Cardiac septum (tissue), 1 donor: ENCODE measurements at regions not wholly inside any gene's neighbourhood (a gene's known extent, or its start where the extent isn't known, plus 50 kb on each side); places are given as distances from the start of the nearest gene placed in this dataset.
"Not testable (repeated sequence)": the region's sequence is repeated elsewhere in the genome, so short reads cannot be mapped to it uniquely, and the experiment has no call there.

ENCODE experiments used
- DNase-seq: peaks from one replicate; pipeline ENCODE4 v3.0.0-alpha.2; 2020; ENCODE audit warnings: low spot score
- intact Hi-C: fragments of 100-400 bp; cut with DNase I; formaldehyde crosslinking; loops from one replicate; pipeline ENCODE4 v1.14.0; 2022
- donor health status: DM: no; HTN: no; CAD: no.

DNA sequence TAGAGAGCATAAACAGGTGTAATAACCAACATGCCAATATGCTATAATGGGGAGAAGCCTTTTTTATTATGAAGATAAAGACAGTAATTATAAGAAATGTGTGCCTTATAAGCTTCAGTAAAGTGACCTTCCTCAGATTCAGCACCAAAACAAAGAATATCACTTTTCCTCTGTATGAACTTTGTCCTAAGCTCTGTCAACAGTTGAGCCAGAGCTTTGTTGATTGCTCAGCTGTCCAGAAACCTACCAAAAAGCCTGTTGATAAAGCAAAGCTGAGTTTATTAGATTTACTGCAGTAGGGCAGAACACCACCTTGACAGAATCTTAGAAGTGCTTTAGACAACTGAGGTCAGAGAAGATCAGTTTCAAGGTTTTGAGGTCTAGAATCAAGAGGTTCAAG is 635.3 kb downstream of the EDEM1 start:
- intact Hi-C loops = no loop called here
- no peak for DNase-seq

GRCh38 chr3:5826467-5826866 is 639.0 kb downstream of the EDEM1 start:
- DNase-seq = no peak

GRCh38 chr3:5828251-5828650 is 640.7 kb downstream of the EDEM1 start:
- intact Hi-C loops = no loop called here
- no peak for DNase-seq

More at GRCh38 chr3:5826467-5826866, 639.0 kb downstream of the EDEM1 start:
- intact Hi-C loops = no loop called here

DNA sequence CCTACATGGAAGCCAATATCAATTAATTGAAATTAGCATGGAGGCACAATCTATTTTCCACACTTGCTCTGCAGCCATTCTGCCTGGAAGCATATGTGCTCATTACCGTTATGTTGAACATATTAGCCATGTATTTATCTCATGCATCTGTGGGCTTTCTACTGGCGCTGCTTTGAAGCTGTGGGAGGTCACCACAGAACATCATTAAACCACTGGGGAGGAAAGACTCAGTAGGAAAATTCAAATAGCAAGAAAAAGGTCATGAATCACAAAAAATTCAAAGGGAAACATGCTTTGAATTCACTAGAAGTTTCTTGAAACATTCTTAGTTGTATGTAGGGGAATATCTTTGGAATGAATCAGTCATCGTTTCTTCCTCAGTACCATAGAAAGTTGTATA is 652.5 kb downstream of the EDEM1 start:
- no peak for DNase-seq
- intact Hi-C loops = no loop called here

- no peak for DNase-seq
- intact Hi-C loops = no loop called here
Measured at GRCh38 chr3:5841599-5841998, 654.1 kb downstream of the EDEM1 start.

GRCh38 chr3:5846261-5846660 is 658.8 kb downstream of the EDEM1 start:
- DNase-seq = no peak

GRCh38 chr3:5861151-5861550 is 673.6 kb downstream of the EDEM1 start:
- DNase-seq = no peak
- intact Hi-C loops = no loop called here

More at GRCh38 chr3:5846261-5846660, 658.8 kb downstream of the EDEM1 start:
- intact Hi-C loops = no loop called here

DNA sequence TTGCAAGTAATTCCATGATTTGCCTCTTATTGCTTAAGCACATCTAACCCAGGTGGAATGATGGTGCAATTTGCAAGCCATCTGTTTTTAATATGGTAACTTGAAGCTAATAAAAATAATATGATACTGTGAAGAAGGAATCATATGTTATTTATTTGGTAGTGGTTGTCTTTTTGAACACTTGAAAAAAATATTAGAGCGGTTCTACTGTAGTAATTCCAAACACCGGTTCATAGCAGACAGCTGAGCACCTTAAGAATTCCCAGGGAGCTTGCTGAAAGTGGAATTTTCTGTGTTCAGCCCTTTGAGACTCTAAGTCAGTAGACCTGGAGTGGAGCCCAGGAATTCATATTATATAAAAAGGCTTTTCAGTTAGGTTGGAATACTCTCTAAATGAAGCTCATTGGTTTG is 687.4 kb downstream of the EDEM1 start:
- no peak for DNase-seq
- intact Hi-C loops = no loop called here

DNA sequence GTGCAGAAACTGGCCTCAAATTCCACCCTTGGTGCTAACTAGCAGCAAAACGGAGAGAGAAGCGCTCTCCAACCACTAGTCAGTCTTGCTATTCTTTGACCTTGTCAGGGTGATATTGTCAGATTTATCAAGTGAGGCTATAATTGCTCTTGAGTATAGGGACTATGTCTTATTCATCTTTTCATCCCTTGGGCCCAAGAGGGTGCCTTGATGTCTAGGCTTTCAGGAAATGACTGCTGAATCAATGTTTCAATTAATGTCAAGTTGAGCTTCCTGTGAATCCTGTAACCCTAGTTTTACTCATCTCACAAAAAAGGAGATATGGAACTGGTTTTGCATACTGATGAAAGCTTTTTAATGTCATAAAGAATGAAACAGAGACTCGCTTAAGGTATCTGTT is 701.3 kb downstream of the EDEM1 start:
- no peak for DNase-seq
- intact Hi-C loops = no loop called here

DNA sequence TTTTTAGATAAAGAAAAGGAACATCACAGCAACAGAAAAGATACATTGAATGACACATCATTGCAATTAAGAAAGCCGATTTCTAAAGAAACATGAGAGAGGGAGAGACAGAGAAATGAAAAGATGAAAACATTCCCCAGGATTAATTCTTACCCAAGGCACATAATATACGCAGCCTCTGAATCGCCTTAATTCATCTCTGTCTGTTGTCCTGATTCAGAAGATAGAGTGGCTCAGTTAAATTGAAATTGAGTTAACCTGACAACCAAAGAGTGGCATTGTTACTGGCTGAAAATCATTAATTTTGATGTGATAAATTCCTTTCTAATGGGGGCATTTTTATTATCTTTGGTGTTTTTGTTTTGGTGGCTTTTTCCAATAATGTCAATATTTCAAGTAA is 701.9 kb downstream of the EDEM1 start:
- no peak for DNase-seq
- intact Hi-C loops = no loop called here

- DNase-seq = no peak
- intact Hi-C loops = no loop called here
Measured at GRCh38 chr3:5891711-5892110, 704.2 kb downstream of the EDEM1 start.

DNA sequence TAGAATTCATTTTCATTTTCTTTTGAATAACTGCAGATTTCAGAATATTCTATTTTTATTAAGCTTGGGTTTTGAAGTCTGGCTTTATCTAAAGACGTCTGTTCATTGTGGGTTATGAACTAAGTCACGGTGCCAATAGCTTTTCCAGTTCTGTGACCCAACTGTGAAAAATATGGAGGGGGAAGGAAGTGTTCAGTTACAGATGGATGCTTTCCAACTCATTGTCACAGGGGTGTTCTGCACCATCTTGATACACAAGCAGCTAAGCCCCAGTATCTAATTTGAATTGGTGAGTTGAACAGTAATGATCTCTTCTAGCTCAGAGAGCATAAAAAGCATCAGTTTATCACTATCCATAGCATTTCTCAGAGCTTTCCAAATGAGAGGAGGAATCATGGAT is 710.6 kb downstream of the EDEM1 start:
- no peak for DNase-seq
- intact Hi-C loops = no loop called here

DNA sequence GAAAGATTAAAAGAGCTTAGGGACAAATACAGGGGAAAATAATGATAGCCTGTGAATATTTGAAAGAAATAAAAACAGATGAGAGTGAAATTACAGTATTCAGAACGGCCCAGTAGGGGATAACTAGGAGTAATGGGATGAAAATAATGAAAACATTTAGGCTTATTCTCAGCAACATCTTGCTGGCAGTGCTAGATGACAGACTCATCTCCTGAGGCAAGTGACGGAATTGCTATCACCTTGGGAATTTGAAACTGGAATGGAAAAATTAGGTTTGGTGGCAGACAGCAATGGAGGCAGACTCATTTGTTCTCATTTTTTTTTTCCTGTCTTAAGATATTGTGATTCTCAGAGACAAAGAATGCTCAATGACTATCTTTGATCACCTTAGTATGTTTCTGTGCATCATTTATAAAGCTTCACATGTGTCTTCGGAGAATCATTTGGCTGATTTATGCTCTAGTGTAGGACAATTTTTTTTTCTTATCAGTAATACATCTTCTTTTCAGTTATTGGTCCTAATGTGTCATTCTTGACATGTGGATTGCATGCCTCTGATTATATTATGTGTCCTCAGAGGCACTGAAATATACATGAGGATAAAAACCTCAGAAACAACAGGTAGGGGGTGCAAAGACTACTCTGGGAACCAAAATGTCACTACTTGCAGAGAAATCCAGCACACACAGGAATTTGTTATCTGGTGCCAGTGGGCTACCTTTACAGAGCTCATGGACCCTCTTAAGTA is 711.7 kb downstream of the EDEM1 start:
- intact Hi-C loops = no loop called here
- DNase-seq = no peak

GRCh38 chr3:5917932-5918331 is 730.4 kb downstream of the EDEM1 start:
- no peak for DNase-seq
- intact Hi-C loops = no loop called here

GRCh38 chr3:5918626-5919025 is 731.1 kb downstream of the EDEM1 start:
- intact Hi-C loops = no loop called here
- no peak for DNase-seq

- intact Hi-C loops = no loop called here
- DNase-seq = no peak
Measured at GRCh38 chr3:5929027-5929426, 741.5 kb downstream of the EDEM1 start.

- DNase-seq, intact Hi-C loops: not testable (repeated sequence)
Measured at GRCh38 chr3:5944061-5944460, 756.6 kb downstream of the EDEM1 start.

- intact Hi-C loops = no loop called here
- DNase-seq = no peak
Measured at GRCh38 chr3:5948084-5948483, 760.6 kb downstream of the EDEM1 start.

GRCh38 chr3:5951026-5951425 is 763.5 kb downstream of the EDEM1 start:
- intact Hi-C loops = no loop called here
- DNase-seq = no peak

DNA sequence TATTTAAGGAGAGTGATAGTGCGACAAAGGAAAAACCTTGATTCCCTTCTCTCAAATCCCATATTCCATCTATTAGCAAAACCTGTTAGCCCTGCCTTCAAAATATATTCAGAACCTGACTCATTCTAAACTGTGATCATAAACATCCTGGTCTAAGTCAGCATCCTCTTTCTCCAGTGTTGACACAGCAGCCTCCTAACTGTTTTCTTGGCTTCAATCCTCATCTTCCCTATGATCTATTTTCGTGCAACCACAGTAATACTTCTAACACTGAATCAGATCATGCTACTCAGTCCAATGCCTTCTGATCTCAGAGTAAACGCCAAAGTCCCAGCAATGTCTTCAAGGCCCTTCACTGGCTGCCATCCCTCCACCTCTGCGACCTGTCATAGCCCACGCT is 785.1 kb downstream of the EDEM1 start:
- intact Hi-C loops = no loop called here

GRCh38 chr3:5974630-5975322 is 787.3 kb downstream of the EDEM1 start:
- intact Hi-C loops = no loop called here
- DNase-seq = no peak

More for the DNA sequence above, 785.1 kb downstream of the EDEM1 start:
- no peak for DNase-seq
